ENCODE measurements at regions not wholly inside any gene's neighbourhood (a gene's known extent, or its start where the extent isn't known, plus 50 kb on each side); places are given as distances from the start of the nearest gene placed in this dataset.

DNA sequence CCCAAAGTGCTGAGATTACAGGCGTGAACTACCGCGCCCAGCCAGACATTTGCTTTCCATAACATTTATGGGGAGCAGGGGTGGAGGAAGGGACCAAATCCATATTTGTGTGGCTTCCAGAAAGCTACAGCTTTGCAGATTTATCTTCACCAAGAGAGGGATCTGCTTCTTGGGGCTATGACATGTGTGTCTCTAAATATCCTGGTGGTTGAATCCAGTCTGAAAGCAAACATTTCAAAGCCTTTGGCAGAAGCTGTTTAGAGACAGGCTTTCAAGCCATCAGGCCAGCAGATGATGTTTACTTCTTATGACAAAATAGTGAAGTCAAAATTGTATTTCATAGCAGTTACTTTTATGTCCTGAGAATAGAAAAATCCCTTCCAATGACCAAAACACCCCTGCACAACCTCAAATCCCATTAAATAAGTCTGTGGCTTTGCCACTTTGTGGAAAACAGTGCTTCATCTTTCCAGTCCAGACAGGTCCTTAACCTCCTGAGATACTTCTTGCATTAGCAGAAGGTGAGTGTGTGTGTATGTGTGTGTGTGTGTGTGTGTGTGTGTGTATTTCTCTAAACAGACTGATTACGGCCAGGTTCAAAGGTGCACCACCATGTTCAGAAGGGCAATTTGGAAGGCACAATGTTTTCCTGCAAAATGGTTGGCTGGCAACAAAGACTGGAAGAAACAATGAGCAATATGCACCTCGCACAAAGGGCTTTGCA lies 191.4 kb upstream of the LRIG1 start:
- Histone ChIP-seq H3K27ac (ENCODE audit: poor library complexity, severe bottlenecking) (no peak overlapping the region), H3K4me1 (ENCODE audit: insufficient read depth, poor library complexity, severe bottlenecking) (no peaks in the 10 kb centered on the region), H3K36me3 (ENCODE audit: low read depth) (no peaks in the 10 kb centered on the region), H3K27me3 (ENCODE audit: insufficient read depth, poor library complexity, severe bottlenecking) (no peaks in the 10 kb centered on the region), H3K4me3 (ENCODE audit: severe bottlenecking) (no peak overlapping the region), H3K9me3 (ENCODE audit: severe bottlenecking) (no peaks in the 10 kb centered on the region)
- no peak for ATAC-seq (ENCODE audit: low read depth)
- no peak for DNase-seq (ENCODE audit: low spot score)
- TF ChIP-seq, protein P1, sequence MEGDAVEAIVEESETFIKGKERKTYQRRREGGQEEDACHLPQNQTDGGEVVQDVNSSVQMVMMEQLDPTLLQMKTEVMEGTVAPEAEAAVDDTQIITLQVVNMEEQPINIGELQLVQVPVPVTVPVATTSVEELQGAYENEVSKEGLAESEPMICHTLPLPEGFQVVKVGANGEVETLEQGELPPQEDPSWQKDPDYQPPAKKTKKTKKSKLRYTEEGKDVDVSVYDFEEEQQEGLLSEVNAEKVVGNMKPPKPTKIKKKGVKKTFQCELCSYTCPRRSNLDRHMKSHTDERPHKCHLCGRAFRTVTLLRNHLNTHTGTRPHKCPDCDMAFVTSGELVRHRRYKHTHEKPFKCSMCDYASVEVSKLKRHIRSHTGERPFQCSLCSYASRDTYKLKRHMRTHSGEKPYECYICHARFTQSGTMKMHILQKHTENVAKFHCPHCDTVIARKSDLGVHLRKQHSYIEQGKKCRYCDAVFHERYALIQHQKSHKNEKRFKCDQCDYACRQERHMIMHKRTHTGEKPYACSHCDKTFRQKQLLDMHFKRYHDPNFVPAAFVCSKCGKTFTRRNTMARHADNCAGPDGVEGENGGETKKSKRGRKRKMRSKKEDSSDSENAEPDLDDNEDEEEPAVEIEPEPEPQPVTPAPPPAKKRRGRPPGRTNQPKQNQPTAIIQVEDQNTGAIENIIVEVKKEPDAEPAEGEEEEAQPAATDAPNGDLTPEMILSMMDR (IDR thresholded peaks at IDR 0.05; ENCODE audit: poor library complexity, severe bottlenecking) = no peak

DNA sequence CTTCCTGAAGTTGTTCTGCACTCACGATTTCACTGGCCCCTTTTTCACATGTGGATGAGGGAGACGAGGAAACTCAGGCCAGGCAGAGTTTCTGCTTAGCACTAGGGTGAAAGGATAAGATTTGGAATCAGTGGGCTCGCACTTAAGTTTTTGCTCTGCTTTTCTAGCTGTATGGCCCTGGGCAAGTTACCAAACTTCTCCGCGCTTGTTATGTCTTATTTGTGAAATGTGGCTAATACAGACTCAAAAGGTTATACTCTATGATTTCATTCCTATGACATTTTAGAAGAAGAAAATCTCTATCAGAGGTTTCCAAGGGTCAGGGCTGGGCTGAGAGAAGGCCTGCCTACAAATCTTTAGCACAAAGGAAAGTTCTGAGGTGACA lies 191.9 kb upstream of the LRIG1 start:
- no peak for ATAC-seq (ENCODE audit: low read depth)
- H3K36me3 ChIP-seq (ENCODE audit: low read depth) = no peaks in the 10 kb centered on the region
- H3K27me3 ChIP-seq (ENCODE audit: insufficient read depth, poor library complexity, severe bottlenecking) = no peaks in the 10 kb centered on the region
- no peak overlapping the region for H3K27ac ChIP-seq (ENCODE audit: poor library complexity, severe bottlenecking)
- no peaks in the 10 kb centered on the region for H3K4me1 ChIP-seq (ENCODE audit: insufficient read depth, poor library complexity, severe bottlenecking)
- TF ChIP-seq, protein P1 (IDR thresholded peaks at IDR 0.05; ENCODE audit: poor library complexity, severe bottlenecking) = no peak
- H3K4me3 ChIP-seq (ENCODE audit: severe bottlenecking) = no peak overlapping the region
- no peaks in the 10 kb centered on the region for H3K9me3 ChIP-seq (ENCODE audit: severe bottlenecking)
- DNase-seq (ENCODE audit: low spot score) = no peak

DNA sequence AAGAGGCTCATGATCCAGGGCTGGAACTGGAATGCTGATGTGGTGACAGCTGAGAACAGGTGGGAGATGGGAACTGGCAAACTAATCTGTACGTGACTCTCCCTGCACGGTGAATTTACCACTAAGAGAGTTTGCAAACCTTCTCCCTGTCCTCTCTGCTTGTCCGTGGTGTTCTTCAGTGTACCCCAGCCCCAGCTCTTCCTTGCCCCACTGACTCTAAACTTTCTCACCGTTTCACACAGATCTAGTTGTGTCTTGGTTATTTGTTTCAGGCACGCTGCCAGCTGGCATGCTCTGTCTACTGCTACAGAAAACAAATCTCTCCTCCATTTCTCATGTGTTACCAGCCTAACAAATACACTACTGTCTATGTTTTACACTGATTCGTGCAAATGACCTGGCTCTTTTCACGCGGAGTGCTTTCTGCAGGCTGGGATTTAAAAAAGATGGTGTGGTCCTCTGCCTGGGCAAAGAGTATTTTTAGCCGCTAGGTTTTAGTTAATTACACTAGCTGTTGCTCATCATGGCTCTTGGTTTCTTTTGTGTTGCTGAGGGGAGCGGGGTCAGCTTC lies 192.7 kb upstream of the LRIG1 start:
- Histone ChIP-seq H3K27me3 (ENCODE audit: insufficient read depth, poor library complexity, severe bottlenecking) (no peaks in the 10 kb centered on the region), H3K4me1 (ENCODE audit: insufficient read depth, poor library complexity, severe bottlenecking) (no peaks in the 10 kb centered on the region), H3K36me3 (ENCODE audit: low read depth) (no peaks in the 10 kb centered on the region), H3K27ac (ENCODE audit: poor library complexity, severe bottlenecking) (no peak overlapping the region), H3K9me3 (ENCODE audit: severe bottlenecking) (no peaks in the 10 kb centered on the region), H3K4me3 (ENCODE audit: severe bottlenecking) (no peak overlapping the region)
- no peak for DNase-seq (ENCODE audit: low spot score)
- TF ChIP-seq, protein P1 (IDR thresholded peaks at IDR 0.05; ENCODE audit: poor library complexity, severe bottlenecking) = no peak
- no peak for ATAC-seq (ENCODE audit: low read depth)

DNA sequence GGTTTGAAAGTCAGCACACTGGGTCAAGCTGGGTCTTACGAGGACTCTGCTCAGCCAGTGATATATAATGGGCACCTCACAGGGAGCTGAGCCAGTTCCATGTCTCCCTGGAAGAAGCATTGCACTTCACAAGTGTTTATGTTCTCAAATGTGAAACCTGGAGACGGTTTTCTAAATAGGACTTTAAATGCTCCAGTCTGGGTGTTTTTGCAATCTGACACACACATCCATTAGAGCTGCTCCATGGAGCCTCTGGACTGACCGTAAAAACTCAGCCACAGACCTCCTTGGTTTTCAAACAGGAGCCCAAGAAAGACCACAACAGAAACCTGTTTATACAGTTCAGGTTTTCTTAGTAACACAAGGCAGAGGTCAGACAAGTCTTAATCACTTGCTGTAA lies 201.3 kb upstream of the LRIG1 start:
- no peak for ATAC-seq (ENCODE audit: low read depth)
- H3K4me3 ChIP-seq (ENCODE audit: severe bottlenecking) = no peak overlapping the region
- no peaks in the 10 kb centered on the region for H3K9me3 ChIP-seq (ENCODE audit: severe bottlenecking)
- no peak overlapping the region for H3K27ac ChIP-seq (ENCODE audit: poor library complexity, severe bottlenecking)
- TF ChIP-seq, protein P1 (IDR thresholded peaks at IDR 0.05; ENCODE audit: poor library complexity, severe bottlenecking) = no peak
- no peak for DNase-seq (ENCODE audit: low spot score)
- no peaks in the 10 kb centered on the region for H3K36me3 ChIP-seq (ENCODE audit: low read depth)
- H3K27me3 ChIP-seq (ENCODE audit: insufficient read depth, poor library complexity, severe bottlenecking) = no peaks in the 10 kb centered on the region
- no peaks in the 10 kb centered on the region for H3K4me1 ChIP-seq (ENCODE audit: insufficient read depth, poor library complexity, severe bottlenecking)

DNA sequence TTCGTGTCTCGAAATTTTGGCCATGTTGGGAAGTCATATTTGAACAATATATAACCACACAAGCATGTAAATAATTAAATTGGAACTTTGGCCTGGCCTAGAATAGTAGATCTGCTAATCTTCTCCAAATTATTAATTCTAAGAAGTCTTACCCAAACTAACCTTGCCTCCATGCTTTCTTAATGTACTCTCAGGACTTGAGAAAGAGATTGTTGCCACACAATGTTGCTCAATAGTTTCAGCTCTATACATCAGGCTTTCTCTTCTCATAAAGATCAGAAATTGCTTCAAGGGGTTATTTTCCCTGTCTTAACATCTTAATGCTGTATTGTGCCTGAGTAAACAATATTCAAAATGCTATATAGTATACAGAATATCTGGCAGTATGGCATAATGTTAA lies 202.7 kb upstream of the LRIG1 start:
- no peaks in the 10 kb centered on the region for H3K9me3 ChIP-seq (ENCODE audit: severe bottlenecking)
- no peaks in the 10 kb centered on the region for H3K4me1 ChIP-seq (ENCODE audit: insufficient read depth, poor library complexity, severe bottlenecking)
- ATAC-seq (ENCODE audit: low read depth) (no peak), DNase-seq (ENCODE audit: low spot score) (no peak)
- TF ChIP-seq, protein P1 (IDR thresholded peaks at IDR 0.05; ENCODE audit: poor library complexity, severe bottlenecking) = no peak
- H3K27ac ChIP-seq (ENCODE audit: poor library complexity, severe bottlenecking) = no peak overlapping the region
- no peak overlapping the region for H3K4me3 ChIP-seq (ENCODE audit: severe bottlenecking)
- no peaks in the 10 kb centered on the region for H3K27me3 ChIP-seq (ENCODE audit: insufficient read depth, poor library complexity, severe bottlenecking)
- no peaks in the 10 kb centered on the region for H3K36me3 ChIP-seq (ENCODE audit: low read depth)
